ENCODE measurements at regions not wholly inside any gene's neighbourhood (a gene's known extent, or its start where the extent isn't known, plus 50 kb on each side); places are given as distances from the start of the nearest gene placed in this dataset.

DNA sequence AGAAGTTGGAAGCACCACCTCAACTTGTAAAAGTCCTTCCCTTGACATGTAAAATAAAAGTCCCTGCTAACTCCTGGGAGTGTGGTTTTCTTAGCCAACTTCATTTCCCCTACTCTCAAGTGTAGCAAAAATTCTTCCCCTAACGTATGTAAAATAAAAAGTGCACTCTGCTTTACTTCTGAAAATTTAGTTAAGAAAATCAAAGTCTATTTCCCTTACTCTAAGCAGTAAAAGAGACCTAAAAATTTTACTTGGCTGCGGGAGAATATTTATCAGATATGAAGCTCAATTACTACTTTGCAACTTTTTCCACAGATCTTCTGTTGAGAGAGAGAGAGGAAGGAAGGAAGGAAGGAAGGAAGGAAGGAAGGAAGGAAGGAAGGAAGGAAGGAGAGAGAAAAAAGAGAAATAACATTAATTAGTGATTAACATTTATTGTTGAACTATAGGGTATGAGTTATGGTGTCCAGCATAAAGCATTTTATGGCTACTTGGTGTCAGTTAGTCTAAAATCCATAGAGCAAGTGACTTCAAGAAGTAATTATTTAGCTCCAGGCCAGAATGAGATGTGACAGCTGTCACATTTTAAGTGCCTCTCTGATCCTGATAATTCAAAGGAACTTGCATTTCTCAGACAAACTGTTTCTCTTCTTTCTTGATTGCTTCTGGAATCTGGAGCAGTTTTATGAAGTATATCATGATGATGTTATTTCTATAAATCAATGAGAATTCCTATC, 210.3 kb downstream of the TMX3 start:
- TF ChIP-seq, protein P1, sequence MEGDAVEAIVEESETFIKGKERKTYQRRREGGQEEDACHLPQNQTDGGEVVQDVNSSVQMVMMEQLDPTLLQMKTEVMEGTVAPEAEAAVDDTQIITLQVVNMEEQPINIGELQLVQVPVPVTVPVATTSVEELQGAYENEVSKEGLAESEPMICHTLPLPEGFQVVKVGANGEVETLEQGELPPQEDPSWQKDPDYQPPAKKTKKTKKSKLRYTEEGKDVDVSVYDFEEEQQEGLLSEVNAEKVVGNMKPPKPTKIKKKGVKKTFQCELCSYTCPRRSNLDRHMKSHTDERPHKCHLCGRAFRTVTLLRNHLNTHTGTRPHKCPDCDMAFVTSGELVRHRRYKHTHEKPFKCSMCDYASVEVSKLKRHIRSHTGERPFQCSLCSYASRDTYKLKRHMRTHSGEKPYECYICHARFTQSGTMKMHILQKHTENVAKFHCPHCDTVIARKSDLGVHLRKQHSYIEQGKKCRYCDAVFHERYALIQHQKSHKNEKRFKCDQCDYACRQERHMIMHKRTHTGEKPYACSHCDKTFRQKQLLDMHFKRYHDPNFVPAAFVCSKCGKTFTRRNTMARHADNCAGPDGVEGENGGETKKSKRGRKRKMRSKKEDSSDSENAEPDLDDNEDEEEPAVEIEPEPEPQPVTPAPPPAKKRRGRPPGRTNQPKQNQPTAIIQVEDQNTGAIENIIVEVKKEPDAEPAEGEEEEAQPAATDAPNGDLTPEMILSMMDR (IDR thresholded peaks at IDR 0.05; ENCODE audit: low read depth, low read length, poor library complexity, severe bottlenecking) = no peak
- no peak for TF ChIP-seq EZH2phosphoT487 (IDR thresholded peaks at IDR 0.05; ENCODE audit: borderline replicate concordance, low read length)
